Upper lobe of left lung (tissue), 4 donors: ENCODE measurements at regions not wholly inside any gene's neighbourhood (a gene's known extent, or its start where the extent isn't known, plus 50 kb on each side); places are given as distances from the start of the nearest gene placed in this dataset.

Experiments used
- CTCF ChIP-seq, 6 experiments: fragments of 450-650 bp in 4 of 6; fragments of 200-600 bp in 2 of 6; sonication (generic) in 2 of 6; IDR thresholded peaks; one replicate each; pipeline ENCODE4 v1.5.1; 2016 to 2019; ENCODE audit warnings: antibody characterized with exemption in 6 of 6
- POLR2A ChIP-seq, 4 donors: fragments of 450-650 bp; IDR thresholded peaks; one replicate each; pipeline ENCODE4 v1.5.1; 2016 to 2017; ENCODE audit warnings: antibody characterized with exemption in 4 of 4, mild to moderate bottlenecking in 2 of 4

GRCh38 chr5:39759701-39760100 lies 334.9 kb upstream of the DAB2 start:
- TF ChIP-seq CTCF (IDR thresholded peaks at IDR 0.05) (no peak), POLR2A (IDR thresholded peaks at IDR 0.05) (no peak)
